Globus pallidus (tissue), 1 donor: ENCODE measurements at regions not wholly inside any gene's neighbourhood (a gene's known extent, or its start where the extent isn't known, plus 50 kb on each side); places are given as distances from the start of the nearest gene placed in this dataset.
"Not testable (repeated sequence)": the region's sequence is repeated elsewhere in the genome, so short reads cannot be mapped to it uniquely, and the experiment has no call there.

ENCODE experiments used
- DNase-seq: peaks from one replicate; pipeline ENCODE4 v3.0.0-alpha.2; 2015; ENCODE audit warnings: low spot score

DNA sequence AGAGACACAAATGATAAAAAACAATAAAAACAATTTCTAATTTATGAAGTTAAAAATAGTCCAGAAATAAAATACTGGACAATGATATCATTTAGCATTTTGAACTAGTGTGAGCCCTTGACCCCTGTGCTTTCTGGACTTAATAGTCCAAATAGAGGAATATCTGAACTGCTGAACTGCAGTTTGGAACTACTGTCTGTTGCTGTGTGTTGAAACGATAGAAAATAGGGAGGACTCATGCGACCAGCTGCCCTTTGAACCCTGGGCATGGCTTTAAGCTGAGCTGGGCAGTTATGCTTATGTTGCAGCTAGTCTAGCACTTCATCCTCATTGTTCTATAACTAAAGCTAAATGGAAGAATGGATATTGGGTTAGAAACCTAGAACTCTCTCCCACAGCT lies 99.5 kb downstream of the FMR1NB start:
- DNase-seq = no peak

DNA sequence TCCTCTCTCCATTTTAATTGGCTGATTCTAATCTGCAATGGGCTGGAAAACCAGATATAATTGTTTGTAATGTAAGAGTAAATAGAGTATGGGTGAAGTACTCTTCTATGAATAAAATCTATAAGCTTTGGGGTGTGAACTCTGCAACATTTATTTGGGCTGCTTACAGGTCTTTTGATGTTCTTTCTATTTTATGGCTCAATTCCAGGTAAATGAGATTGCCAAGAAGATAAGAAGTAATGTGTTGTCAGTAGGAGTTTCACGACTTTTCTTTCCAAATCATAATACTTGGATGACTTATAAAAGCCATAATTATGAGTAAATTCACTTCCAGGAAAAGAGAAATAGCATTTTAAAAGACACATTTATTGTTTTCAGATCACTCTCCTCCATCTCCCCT lies 103.5 kb downstream of the FMR1NB start:
- DNase-seq = no peak

GRCh38 chrX:148120151-148120550 lies 139.0 kb downstream of the FMR1NB start:
- no peak for DNase-seq

DNA sequence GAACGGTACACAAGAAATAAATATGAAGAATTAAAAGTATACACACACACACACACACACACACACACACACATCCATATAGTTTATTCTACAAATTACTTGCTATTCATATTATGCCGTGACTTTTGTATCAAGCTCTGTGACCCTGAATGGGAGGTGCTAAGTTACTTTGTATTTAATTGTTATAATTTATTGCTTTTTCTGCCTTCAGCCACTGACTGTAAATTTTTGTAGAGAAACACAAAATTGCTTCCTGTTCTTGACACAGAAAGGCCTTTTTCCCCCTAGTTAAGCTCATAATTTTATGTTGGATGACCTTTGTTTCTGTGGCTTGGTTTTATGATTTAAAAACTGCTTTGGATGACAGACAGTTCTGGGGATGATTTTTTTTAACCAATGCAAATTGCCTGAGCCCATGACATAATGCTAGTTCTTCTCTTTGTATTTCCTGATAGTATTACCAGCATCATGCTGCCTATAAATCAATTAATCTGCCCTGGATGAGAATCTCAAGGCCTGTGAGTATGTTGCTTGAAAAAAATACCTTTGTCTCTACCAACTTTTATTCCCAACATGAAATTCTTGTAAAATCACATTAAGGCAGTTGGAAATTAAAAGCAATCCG lies 140.0 kb downstream of the FMR1NB start:
- DNase-seq = no peak

GRCh38 chrX:148128872-148129505 lies 147.9 kb downstream of the FMR1NB start:
- DNase-seq = not testable (repeated sequence)

- peak; percentile 18 for DNase-seq
These were observed 152.1 kb downstream of the FMR1NB start for GRCh38 chrX:148133105-148133725.

- no peak for DNase-seq
These were observed 153.4 kb downstream of the FMR1NB start for GRCh38 chrX:148134578-148134977.

DNA sequence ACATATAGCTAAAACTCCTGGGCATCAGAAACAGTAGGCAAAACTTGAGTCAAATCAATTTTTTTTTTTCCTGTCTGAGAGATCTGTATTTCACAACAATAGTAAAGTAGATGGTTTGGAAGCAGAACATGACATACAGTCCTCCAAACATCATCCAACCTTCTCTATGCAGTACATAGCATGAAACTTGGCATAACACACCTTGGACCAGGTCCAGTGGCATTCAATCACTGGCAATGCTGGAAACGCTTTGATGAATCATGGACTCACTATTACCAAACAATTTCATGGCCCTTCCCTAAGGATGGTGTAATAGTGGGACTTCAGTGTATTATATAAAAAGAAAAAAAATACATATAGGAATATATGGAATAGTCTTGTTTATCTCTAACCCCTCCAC lies 154.6 kb downstream of the FMR1NB start:
- no peak for DNase-seq

DNA sequence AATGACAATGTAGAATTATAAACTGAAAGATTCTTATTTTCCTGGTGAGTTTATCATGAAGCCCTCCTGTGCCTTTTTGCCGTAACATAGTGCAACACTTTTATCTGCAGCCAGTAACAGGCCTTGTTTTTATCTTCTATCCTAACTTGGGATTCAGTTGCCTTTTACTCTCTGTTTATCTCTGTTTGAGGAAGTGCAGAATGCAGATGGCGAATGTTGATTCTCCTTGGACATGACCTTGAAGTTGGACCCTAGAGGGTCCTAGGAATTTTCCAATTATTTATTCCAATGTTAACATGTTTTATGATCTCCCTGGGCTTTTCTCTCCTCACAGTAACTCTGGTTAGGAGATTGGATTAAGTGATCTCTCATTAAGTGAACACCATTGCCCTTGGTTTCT lies 165.0 kb downstream of the FMR1NB start:
- no peak for DNase-seq

DNA sequence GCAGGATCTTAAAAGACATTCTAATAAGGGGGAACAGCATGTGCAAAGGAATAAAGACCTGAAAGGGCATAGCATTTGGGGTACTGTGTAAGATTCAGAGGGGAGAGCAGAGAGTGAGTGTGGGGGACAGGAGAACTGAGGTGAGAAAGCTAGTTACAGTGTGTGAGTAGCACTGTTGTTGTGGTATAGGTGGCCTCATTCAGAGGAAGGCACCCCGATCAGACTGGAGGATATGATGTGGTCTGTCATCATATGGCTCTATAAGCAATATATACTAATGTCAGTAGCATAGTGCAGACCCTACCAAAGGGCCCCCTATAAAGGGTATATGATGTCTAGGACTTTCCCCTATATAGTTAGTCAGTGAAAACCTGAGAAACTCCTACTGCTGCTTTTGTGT lies 175.8 kb downstream of the FMR1NB start:
- DNase-seq = no peak

DNA sequence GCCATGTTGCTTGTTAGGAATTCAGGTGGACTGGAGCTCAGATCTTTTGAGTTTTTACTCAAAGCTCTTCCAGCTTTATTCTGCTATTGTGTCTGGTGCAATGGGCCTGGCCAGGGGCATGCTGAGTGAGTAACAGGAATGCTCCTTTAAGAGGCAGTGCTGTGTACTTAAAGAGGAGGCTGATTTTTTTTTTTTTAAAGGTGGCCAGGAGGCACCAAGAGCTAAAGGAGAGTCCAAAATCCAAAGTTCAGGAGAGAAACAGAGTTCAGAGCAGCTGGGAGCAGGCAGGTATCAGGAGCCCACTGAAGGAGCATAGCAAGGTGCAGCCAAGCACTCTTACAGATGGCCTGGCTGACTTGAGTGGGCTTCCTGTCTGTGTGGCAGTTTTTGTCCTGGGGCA lies 178.7 kb downstream of the FMR1NB start:
- no peak for DNase-seq

DNA sequence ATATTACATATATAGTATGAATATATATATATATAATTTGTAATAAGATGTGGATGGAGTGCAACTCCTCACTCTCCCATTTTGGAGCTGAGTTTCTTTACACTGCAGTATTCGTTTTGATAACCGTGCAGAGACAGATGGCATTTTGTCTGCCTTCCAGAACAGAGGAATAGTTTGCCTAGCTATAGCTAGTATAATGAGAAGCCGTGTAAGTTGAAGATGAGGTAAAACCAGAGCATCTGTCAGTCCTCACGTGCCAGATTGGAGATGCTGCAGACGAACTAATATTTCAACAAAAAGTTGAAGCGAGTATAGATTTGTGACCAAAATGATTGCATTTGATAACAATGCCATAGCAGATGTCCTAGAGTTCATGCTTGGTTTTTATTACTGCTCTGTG lies 180.6 kb downstream of the FMR1NB start:
- no peak for DNase-seq

DNA sequence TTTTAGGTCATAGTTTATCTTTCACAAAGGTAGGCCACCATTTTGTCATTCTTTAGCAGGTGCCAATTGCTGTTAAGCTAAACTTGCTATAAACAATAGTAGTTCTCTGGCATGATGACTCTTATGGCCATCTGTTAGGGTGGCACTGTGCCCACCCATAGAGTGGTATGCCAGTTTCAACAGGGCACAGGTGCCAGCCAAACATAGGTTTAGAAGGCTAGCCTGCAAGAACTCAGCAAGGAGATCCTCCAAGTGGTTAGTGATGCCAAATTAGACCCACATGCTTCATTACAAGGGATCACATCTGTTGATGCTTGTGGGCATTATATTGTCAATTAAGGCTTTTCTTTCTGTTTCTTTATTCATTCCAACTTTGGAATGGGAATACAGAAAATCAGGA lies 204.5 kb downstream of the FMR1NB start:
- DNase-seq = no peak

DNA sequence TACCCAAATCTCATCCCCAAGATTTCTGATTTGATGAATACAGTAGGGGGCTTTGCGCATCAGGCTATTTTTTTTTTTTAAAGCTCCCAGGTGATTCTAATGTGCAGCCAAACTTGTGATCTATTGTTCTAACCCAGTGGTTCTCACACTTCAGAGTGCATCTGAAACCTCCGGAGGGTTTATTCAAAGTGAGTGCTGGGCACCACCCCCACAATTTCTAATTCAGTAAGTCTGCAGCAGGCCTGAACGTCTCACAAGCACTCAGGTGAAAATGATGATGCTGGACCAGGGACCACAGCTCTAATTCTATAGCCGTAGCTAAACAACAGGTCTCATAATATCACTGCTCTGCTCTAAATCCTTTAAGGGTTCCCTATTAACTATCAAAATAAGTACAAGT lies 211.4 kb downstream of the FMR1NB start:
- DNase-seq = no peak

- no peak for DNase-seq
These were observed 212.6 kb downstream of the FMR1NB start for GRCh38 chrX:148193759-148194158.

GRCh38 chrX:148203531-148203930 lies 222.4 kb downstream of the FMR1NB start:
- DNase-seq = no peak

DNA sequence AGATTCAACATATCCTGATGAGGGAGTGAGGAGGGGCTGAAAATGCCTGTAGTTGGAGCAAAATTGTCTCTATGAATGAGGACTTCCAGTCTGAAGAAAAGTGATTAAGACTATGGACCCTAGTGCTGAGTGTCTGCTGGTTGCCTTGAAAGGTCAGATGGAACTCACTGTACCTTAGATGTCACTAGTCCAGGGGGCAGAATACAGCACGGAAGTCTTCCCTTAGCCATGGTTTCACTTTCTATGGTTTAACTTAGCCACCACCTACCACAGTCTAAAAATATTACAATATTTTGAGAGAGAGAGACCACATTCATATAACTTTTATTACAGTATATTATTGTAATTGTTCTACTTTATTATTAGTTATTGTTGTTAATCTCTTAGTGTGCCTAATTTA lies 223.1 kb downstream of the FMR1NB start:
- DNase-seq = no peak

GRCh38 chrX:148214786-148215185 lies 233.6 kb downstream of the FMR1NB start:
- no peak for DNase-seq

DNA sequence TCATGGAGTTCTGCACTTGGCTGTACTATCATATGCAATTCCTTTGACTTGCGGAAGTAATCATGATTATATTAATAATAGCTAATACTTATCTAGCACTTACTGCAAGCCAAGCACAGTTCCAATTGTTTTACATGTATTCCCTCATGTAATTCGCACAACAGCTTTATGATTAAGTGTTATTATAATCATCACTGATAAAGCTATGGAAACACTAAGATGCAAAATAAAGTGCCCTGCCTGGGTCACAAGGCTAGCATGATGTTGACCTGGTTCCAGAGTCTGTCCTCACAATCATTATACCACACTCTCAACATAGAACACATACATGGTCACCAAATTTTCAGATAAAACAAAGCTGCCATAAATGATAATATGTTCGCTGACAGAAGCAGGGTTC lies 234.6 kb downstream of the FMR1NB start:
- DNase-seq = no peak

DNA sequence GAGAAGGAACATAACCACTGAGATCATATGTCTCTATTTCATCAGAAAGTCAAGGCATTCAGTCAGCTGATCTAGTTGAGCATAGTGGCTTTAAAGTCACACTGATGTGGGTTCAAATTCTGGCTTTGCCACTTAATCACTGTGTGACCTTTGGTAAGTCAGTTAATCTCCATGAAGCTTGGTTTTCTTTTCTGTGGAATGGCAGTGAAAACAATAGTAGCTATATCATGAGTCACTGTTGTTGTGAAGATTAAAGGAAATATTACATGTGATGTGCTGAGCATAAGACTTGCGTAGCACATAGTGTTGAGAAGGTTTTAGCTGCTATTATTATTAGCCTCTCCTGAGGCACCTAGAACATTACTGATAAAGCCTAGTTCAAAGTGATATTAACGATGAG lies 242.2 kb downstream of the FMR1NB start:
- no peak for DNase-seq

DNA sequence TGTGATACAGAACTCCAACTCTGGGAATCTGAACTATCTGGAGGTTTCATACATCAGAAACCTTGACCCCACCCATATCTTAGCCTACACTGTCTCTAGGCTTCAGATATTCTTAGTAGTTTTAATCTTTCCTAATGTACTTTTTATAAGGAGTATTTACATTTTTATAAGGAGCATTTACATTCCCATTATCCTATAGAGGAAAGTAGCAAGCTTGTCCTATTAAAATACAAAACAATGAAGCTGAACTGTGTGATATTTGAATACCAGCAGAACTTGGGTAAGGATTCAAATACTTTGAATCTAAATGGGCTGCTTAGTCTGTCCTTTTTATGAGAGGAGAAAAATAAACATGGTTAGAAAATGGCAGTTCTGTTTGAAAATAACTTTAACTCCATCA lies 247.4 kb downstream of the FMR1NB start:
- no peak for DNase-seq

DNA sequence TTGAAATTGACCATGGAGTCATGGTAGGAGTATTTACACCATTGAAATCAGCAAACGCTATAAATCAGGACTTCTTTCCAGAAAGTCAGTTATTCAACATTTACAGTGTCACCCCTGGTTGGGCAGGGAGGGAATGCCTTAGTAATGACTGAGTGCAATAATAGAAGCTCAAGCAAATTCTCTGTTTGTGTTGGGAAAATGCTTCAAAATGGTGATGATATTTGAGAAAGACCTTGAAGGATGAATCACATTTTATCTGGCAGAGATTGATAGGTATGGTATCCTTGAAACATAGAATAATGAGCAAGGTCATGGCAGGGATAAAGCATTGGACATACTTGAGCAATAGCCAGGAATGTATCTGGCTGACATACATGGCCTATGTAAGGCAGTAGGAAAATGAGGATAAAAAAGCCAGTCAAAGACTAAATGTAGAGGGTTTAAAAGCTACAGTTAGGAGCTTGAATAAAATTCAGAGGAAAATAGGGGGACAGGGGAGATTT lies 248.7 kb downstream of the FMR1NB start:
- no peak for DNase-seq

DNA sequence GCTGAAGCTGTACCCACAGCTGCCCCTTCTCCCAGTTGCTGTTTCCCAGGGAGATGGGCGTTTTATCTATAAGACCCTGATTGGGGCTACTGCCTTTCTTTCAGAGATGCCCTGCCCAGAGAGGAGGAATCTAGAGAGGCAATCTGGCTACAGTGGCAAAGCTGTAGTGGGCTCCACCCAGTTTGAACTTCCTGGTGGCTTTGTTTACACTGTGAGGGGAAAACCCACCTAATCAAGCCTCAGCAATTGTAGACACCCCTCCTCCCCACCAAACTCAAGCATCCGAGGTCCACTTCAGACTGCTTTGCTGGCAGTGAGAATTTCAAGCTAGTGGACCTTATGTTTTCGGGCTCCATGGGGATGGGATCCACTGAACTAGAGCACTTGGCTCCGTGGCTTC lies 240.4 kb upstream of the AFF2 start:
- DNase-seq = no peak

- DNase-seq = no peak
These were observed 234.6 kb upstream of the AFF2 start for GRCh38 chrX:148265829-148266228.
